Neural crest cell (in vitro differentiated cells): ENCODE measurements at regions not wholly inside any gene's neighbourhood (a gene's known extent, or its start where the extent isn't known, plus 50 kb on each side); places are given as distances from the start of the nearest gene placed in this dataset.
"Not testable (repeated sequence)": the region's sequence is repeated elsewhere in the genome, so short reads cannot be mapped to it uniquely, and the experiment has no call there.

Experiments
- DNase-seq: peaks from one replicate; pipeline ENCODE4 v3.0.0; 2021; ENCODE audit warnings: low read depth, mixed read lengths, low spot score
- H3K27ac Mint-ChIP-seq: one replicate; pipeline ENCODE4 v1.8.0; 2021; ENCODE audit warnings: mild to moderate bottlenecking, mixed read lengths; ENCODE audit not compliant: unreplicated experiment
- H3K27me3 Mint-ChIP-seq: 2 replicates; pipeline ENCODE4 v1.8.0; 2021; ENCODE audit warnings: low read depth, mild to moderate bottlenecking, mixed read lengths
- H3K36me3 Mint-ChIP-seq: 2 replicates; pipeline ENCODE4 v1.8.0; 2021; ENCODE audit warnings: low read depth, mild to moderate bottlenecking, mixed read lengths
- H3K4me1 Mint-ChIP-seq: 2 replicates; pipeline ENCODE4 v1.8.0; 2021; ENCODE audit warnings: mixed read lengths
- H3K4me3 Mint-ChIP-seq: one replicate; pipeline ENCODE4 v1.8.0; 2021; ENCODE audit warnings: mild to moderate bottlenecking, mixed read lengths
- H3K9me3 Mint-ChIP-seq: 2 replicates; pipeline ENCODE4 v1.8.0; 2021; ENCODE audit warnings: mixed read lengths
- CTCF ChIP-seq: fragments of 200-600 bp; sonication (generic); conservative IDR thresholded peaks from 2 replicates; pipeline ENCODE4 v1.5.0; 2021; ENCODE audit warnings: antibody characterized with exemption, mild to moderate bottlenecking

- Mint-ChIP-seq H3K9me3 (no peaks in the 10 kb centered on the region), H3K4me3 (no peak overlapping the region), H3K27me3 (no peaks in the 10 kb centered on the region), H3K4me1 (no peaks in the 10 kb centered on the region), H3K27ac (no peak overlapping the region), H3K36me3 (no peaks in the 10 kb centered on the region)
- DNase-seq, result no peak
- TF ChIP-seq CTCF, result no peak
Observed at GRCh38 chr17:51467336-51467735, 207.0 kb downstream of the UTP18 start.

- Mint-ChIP-seq H3K4me1 (peaks cover 8% of the 10 kb centered on the region), H3K4me3 (no peak overlapping the region), H3K36me3 (no peaks in the 10 kb centered on the region), H3K27me3 (no peaks in the 10 kb centered on the region), H3K9me3 (no peaks in the 10 kb centered on the region), H3K27ac (no peak overlapping the region)
- TF ChIP-seq CTCF, result no peak
- no peak for DNase-seq
Observed at GRCh38 chr17:51472670-51473205, 212.4 kb downstream of the UTP18 start.

GRCh38 chr17:51474764-51475163, 214.4 kb downstream of the UTP18 start:
- no peak for TF ChIP-seq CTCF
- no peak overlapping the region for H3K27ac Mint-ChIP-seq
- H3K4me3 Mint-ChIP-seq, result no peak overlapping the region
- H3K9me3 Mint-ChIP-seq, result no peaks in the 10 kb centered on the region
- no peaks in the 10 kb centered on the region for H3K27me3 Mint-ChIP-seq
- peaks cover 8% of the 10 kb centered on the region for H3K4me1 Mint-ChIP-seq
- H3K36me3 Mint-ChIP-seq, result no peaks in the 10 kb centered on the region
- no peak for DNase-seq

GRCh38 chr17:51475730-51476129, 215.4 kb downstream of the UTP18 start:
- Mint-ChIP-seq H3K4me1 (peaks cover 8% of the 10 kb centered on the region), H3K4me3 (no peak overlapping the region), H3K9me3 (peaks cover 3% of the 10 kb centered on the region), H3K27me3 (peaks cover 3% of the 10 kb centered on the region), H3K27ac (no peak overlapping the region), H3K36me3 (peaks cover 2% of the 10 kb centered on the region)
- DNase-seq, result no peak
- TF ChIP-seq CTCF, result no peak

- Mint-ChIP-seq H3K9me3 (peaks cover 3% of the 10 kb centered on the region), H3K27ac (no peak overlapping the region), H3K4me1 (peaks cover 8% of the 10 kb centered on the region), H3K27me3 (peaks cover 3% of the 10 kb centered on the region), H3K4me3 (no peak overlapping the region), H3K36me3 (peaks cover 5% of the 10 kb centered on the region)
- no peak for TF ChIP-seq CTCF
- DNase-seq, result no peak
Observed at GRCh38 chr17:51479303-51479702, 219.0 kb downstream of the UTP18 start.

GRCh38 chr17:51481370-51481769, 221.0 kb downstream of the UTP18 start:
- Mint-ChIP-seq H3K27ac (no peak overlapping the region), H3K4me1 (no peaks in the 10 kb centered on the region), H3K36me3 (peaks cover 5% of the 10 kb centered on the region), H3K9me3 (peaks cover 3% of the 10 kb centered on the region), H3K27me3 (peaks cover 3% of the 10 kb centered on the region), H3K4me3 (no peak overlapping the region)
- no peak for TF ChIP-seq CTCF
- DNase-seq, result no peak

- not testable (repeated sequence) for DNase-seq, H3K4me1 Mint-ChIP-seq, H3K4me3 Mint-ChIP-seq, H3K9me3 Mint-ChIP-seq, H3K36me3 Mint-ChIP-seq, H3K27ac Mint-ChIP-seq, H3K27me3 Mint-ChIP-seq
Observed at GRCh38 chr17:51482248-51482647, 221.9 kb downstream of the UTP18 start.
